ENCODE measurements at regions not wholly inside any gene's neighbourhood (a gene's known extent, or its start where the extent isn't known, plus 50 kb on each side); places are given as distances from the start of the nearest gene placed in this dataset.
"Not testable (repeated sequence)": the region's sequence is repeated elsewhere in the genome, so short reads cannot be mapped to it uniquely, and the experiment has no call there.

DNA sequence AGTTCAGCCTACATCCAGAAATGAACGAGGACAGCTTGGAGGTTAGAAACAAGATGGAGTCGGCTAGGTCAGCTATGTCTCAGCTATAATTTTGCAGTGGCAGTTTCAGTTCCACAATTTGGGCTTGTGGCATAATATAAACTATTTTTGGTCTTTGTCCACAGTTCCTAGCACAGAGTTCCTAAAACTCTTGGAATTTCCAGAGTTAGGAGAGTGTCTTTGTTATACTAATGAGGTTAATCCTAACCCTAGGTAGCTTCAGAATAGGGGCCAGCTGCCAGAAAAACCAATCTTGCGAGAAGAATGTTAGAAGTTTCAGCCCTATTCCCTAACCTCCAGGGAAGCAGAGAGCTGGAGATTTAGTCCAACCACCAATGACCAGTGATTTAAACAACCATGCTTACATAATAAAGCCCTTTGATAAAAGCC lies 131.9 kb downstream of the AKR1D1 start:
- peaks cover 4% of the 10 kb centered on the region for H3K4me1 ChIP-seq
- H3K27me3 ChIP-seq, result no peaks in the 10 kb centered on the region
- H3K9me3 ChIP-seq, result no peaks in the 10 kb centered on the region
- no peak for DNase-seq
- H3K36me3 ChIP-seq, result no peaks in the 10 kb centered on the region
- TF ChIP-seq, protein P1, sequence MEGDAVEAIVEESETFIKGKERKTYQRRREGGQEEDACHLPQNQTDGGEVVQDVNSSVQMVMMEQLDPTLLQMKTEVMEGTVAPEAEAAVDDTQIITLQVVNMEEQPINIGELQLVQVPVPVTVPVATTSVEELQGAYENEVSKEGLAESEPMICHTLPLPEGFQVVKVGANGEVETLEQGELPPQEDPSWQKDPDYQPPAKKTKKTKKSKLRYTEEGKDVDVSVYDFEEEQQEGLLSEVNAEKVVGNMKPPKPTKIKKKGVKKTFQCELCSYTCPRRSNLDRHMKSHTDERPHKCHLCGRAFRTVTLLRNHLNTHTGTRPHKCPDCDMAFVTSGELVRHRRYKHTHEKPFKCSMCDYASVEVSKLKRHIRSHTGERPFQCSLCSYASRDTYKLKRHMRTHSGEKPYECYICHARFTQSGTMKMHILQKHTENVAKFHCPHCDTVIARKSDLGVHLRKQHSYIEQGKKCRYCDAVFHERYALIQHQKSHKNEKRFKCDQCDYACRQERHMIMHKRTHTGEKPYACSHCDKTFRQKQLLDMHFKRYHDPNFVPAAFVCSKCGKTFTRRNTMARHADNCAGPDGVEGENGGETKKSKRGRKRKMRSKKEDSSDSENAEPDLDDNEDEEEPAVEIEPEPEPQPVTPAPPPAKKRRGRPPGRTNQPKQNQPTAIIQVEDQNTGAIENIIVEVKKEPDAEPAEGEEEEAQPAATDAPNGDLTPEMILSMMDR (IDR thresholded peaks at IDR 0.05; ENCODE audit: low read depth, low read length), result no peak
- no peak overlapping the region for H3K4me3 ChIP-seq (ENCODE audit: low read depth, low read length)

DNA sequence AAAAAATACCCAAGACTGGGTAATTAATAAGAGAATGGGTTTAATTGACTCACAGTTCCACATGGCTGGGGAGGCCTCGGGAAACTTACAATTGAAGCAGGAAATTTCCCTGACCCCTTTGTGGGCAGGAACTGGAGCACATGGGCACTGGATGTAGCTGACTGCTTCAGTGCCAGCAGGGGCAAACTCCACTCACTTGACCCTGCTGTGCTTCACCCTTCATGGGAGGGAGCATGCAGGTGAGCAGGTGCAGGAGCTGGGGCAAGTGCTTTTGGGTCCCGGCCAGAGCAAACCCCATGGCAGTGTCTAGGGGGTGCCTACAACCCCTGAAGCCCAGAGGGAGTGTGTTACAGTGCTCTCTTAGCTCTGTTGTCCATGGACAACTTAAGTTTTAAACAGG lies 132.6 kb downstream of the AKR1D1 start:
- TF ChIP-seq, protein P1 (IDR thresholded peaks at IDR 0.05; ENCODE audit: low read depth, low read length), result no peak
- no peak for DNase-seq

DNA sequence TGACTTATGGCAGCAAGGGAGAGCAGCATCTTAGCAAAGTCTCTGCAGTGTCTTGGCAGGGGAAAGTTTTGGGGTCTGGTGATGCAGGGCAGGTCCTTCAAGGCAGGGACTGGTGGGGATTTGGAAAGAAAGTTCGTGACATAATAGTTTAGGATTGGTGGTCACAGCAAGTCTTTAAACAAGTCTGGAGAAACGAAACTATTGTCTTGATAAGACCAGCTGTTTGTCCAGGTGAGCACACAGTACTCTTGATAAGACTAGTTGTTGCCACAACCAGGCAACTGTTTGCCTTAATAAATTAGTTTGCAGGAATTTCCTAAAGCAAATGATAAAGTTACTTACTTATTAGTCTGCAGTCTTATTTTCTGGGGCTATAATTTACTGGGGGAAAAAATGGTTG lies 136.1 kb downstream of the AKR1D1 start:
- TF ChIP-seq, protein P1 (IDR thresholded peaks at IDR 0.05; ENCODE audit: low read depth, low read length), result no peak
- Histone ChIP-seq H3K4me3 (ENCODE audit: low read depth, low read length) (no peak overlapping the region), H3K36me3 (no peaks in the 10 kb centered on the region), H3K4me1 (peaks cover 9% of the 10 kb centered on the region), H3K9me3 (no peaks in the 10 kb centered on the region; the same call in 1 of the 2 replicates), H3K27me3 (no peaks in the 10 kb centered on the region)
- no peak for DNase-seq

More for the DNA sequence above, 132.6 kb downstream of the AKR1D1 start:
- Histone ChIP-seq H3K4me3 (ENCODE audit: low read depth, low read length) (no peak overlapping the region), H3K27me3 (no peaks in the 10 kb centered on the region), H3K9me3 (no peaks in the 10 kb centered on the region), H3K36me3 (no peaks in the 10 kb centered on the region), H3K4me1 (peaks cover 4% of the 10 kb centered on the region)

DNA sequence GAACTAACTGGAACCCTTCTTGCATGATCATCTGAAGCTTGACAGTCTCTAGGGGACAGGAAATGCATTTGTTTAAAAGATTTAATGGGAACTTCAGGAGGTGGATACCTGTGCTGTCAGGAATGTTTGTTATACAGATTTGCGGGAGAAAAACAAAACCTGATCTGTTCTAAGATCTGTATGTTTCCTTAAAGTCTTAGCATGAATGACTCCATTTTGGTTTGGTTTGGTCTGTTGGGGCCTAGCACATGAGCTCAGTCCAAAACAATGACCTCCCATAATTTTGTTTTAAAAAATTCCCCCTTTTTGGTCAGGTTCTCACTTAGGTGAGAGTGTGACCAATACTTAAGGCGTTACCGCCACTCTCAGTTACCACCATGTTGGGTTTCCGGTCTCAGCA lies 138.7 kb downstream of the AKR1D1 start:
- no peak for DNase-seq
- no peaks in the 10 kb centered on the region for H3K36me3 ChIP-seq
- TF ChIP-seq, protein P1 (IDR thresholded peaks at IDR 0.05; ENCODE audit: low read depth, low read length), result no peak
- H3K4me1 ChIP-seq, result peaks cover 7% of the 10 kb centered on the region; the same call in 1 of the 2 replicates
- H3K9me3 ChIP-seq, result no peaks in the 10 kb centered on the region; the same call in 1 of the 2 replicates
- H3K4me3 ChIP-seq (ENCODE audit: low read depth, low read length), result no peak overlapping the region
- H3K27me3 ChIP-seq, result no peaks in the 10 kb centered on the region

DNA sequence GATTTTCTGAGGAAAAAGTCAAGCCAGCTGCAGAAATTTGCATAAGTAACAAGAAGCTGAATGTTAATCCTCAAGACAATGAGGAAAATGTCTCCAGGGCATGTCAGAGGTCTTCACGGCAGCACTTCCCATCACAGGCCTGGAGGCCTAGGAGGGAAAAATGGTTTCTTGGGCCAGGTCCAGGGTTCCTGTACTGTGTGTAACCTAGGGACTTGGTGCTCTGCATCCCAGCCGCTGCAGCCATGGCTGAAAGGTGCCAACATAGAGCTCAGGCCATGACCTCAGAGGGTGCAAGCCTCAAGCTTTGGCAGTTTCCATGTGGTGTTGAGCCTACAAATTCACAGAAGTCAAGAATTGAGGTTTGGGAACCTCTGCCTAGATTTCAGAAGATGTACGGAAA lies 144.1 kb downstream of the AKR1D1 start:
- not testable (repeated sequence) for H3K9me3 ChIP-seq; H3K36me3 ChIP-seq; H3K4me1 ChIP-seq; DNase-seq; H3K27me3 ChIP-seq; H3K4me3 ChIP-seq (ENCODE audit: low read depth, low read length)

DNA sequence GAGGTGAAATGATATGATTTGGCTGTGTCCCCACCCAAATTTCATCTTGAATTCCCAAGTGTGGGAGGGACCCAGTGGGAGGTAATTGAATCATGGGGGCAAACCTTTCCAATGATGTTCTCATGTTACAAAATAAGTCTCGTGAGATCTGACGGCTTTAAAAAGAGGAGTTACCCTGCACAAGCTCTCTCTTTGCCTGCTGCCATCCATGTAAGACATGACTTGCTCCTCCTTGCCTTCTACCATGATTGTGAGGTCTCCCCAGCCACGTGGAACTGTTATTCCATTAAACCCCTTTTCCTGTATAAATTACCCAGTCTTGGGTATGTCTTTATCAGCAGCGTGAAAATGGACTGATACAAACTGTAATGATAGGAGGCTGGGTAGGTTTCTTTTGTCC lies 145.1 kb downstream of the AKR1D1 start:
- not testable (repeated sequence) for H3K4me1 ChIP-seq; DNase-seq; H3K27me3 ChIP-seq; H3K36me3 ChIP-seq; H3K4me3 ChIP-seq (ENCODE audit: low read depth, low read length); H3K9me3 ChIP-seq

DNA sequence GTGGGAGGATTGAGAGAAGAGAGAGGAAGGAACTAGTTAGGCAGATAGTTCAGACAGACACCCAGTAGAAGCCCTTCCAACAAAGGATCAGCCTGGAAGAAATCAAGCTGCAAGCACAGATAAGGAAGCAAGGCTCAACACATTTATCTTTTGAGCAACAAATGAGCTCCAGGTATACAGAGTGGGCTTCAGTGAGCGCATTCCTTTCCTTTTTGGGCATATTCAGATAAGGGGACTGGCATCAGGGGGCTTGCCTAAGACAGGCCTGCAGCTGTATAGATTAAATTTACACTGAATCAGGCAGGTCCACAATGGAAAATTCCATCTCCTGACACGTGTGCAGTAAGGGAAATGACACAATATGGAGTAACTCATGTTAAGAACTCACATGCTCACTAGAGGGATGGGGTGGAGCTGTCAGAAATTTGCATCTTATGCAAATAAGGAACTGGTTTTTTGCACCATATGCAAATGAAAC lies 147.2 kb downstream of the AKR1D1 start:
- no peak overlapping the region for H3K4me3 ChIP-seq (ENCODE audit: low read depth, low read length)
- no peaks in the 10 kb centered on the region; the same call in 1 of the 2 replicates for H3K9me3 ChIP-seq
- DNase-seq, result no peak
- no peaks in the 10 kb centered on the region for H3K27me3 ChIP-seq
- TF ChIP-seq, protein P1 (IDR thresholded peaks at IDR 0.05; ENCODE audit: low read depth, low read length), result no peak
- no peaks in the 10 kb centered on the region for H3K36me3 ChIP-seq
- peaks cover 13% of the 10 kb centered on the region for H3K4me1 ChIP-seq
